ENCODE measurements at regions not wholly inside any gene's neighbourhood (a gene's known extent, or its start where the extent isn't known, plus 50 kb on each side); places are given as distances from the start of the nearest gene placed in this dataset.

DNA sequence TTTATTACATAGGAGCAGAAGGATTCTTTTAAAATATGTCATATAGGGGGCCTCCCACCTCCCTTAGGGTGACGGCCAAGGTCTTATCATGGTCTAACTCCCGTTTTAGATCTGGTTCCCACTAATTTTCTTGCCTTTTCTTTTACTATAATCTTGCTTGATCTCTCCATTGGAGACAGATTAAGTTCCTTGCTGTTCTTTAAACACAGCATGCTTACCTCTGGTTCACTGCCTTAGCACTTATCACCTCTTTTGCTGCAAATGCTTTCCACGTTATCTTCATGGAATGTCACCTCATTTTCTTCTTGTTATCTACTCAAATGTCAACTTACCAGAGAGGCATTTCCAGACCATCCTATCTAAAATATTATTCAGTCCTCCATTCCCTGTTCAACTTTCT, 1047.6 kb downstream of the TLE4 start:
- H3K27ac ChIP-seq (ENCODE audit: extremely low read depth, low read depth, low read length) = no peak overlapping the region
- FAIRE-seq = no peak
- H2AFZ ChIP-seq (ENCODE audit: low read depth, low read length) = no peak overlapping the region
- H3K9me3 ChIP-seq (replicated peaks; ENCODE audit: control insufficient read depth, insufficient read depth, low read depth, low read length) = no peaks in the 10 kb centered on the region
- no peaks in the 10 kb centered on the region for H3K79me2 ChIP-seq (ENCODE audit: control insufficient read depth, insufficient read depth, low read length)
- CTCF ChIA-PET (ENCODE audit: low intra/inter-chr PET ratio) = no interaction called here
- no peaks in the 10 kb centered on the region for H3K9me1 ChIP-seq (ENCODE audit: control insufficient read depth, insufficient read depth, low read length)
- H3K4me2 ChIP-seq (ENCODE audit: insufficient read depth, low read length) = no peak overlapping the region
- POLR2A ChIA-PET = no interaction called here
- no peak for ATAC-seq
- no TSS peak for BruUV-seq (replicated peaks)
- no peaks in the 10 kb centered on the region for H4K20me1 ChIP-seq (replicated peaks; ENCODE audit: control insufficient read depth, insufficient read depth, low read length)
- H3K4me1 ChIP-seq (replicated peaks in 1 of 2; ENCODE audit: control insufficient read depth in 2 of 2, insufficient read depth in 2 of 2, low read length in 2 of 2) = no peaks in the 10 kb centered on the region
- DNase-seq (ENCODE audit: extremely low read depth in 1 of 4, low spot score in 3 of 4) = no peak
- WGBS (ENCODE audit: insufficient coverage, low coverage, missing lambda C conversion rate) = 0% methylated on average over 3 of the region's 3 CpGs
- no peak overlapping the region for H3K4me3 ChIP-seq
- in situ Hi-C loops (cut with MboI) (no loop called here), intact Hi-C loops (cut with micrococcal nuclease) (no loop called here)
- TF ChIP-seq KAT8 (IDR thresholded peaks at IDR 0.05; ENCODE audit: low read depth) = no peak
- TF ChIP-seq CHD2 (IDR thresholded peaks at IDR 0.05; ENCODE audit: low read depth, low read length) = no peak
- TF ChIP-seq CCNT2 (IDR thresholded peaks at IDR 0.05; ENCODE audit: borderline replicate concordance, extremely low read depth, insufficient read length, low read depth, low read length) = no peak
- TF ChIP-seq CBFB (CRISPR knock-in tag; IDR thresholded peaks at IDR 0.05) = no peak
- TF ChIP-seq ZNF584 (CRISPR knock-in tag; IDR thresholded peaks at IDR 0.05; ENCODE audit: low read depth) = no peak
- TF ChIP-seq, protein P1, sequence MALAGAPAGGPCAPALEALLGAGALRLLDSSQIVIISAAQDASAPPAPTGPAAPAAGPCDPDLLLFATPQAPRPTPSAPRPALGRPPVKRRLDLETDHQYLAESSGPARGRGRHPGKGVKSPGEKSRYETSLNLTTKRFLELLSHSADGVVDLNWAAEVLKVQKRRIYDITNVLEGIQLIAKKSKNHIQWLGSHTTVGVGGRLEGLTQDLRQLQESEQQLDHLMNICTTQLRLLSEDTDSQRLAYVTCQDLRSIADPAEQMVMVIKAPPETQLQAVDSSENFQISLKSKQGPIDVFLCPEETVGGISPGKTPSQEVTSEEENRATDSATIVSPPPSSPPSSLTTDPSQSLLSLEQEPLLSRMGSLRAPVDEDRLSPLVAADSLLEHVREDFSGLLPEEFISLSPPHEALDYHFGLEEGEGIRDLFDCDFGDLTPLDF (CRISPR knock-in tag; IDR thresholded peaks at IDR 0.05) = no peak
- no peak for TF ChIP-seq ZKSCAN1 (IDR thresholded peaks at IDR 0.05; ENCODE audit: low read depth, low read length)
- TF ChIP-seq HEY1 (CRISPR knock-in tag; IDR thresholded peaks at IDR 0.05; ENCODE audit: borderline replicate concordance) = no peak
- TF ChIP-seq ZKSCAN3 (CRISPR knock-in tag; IDR thresholded peaks at IDR 0.05) = no peak
- TF ChIP-seq, protein P2, sequence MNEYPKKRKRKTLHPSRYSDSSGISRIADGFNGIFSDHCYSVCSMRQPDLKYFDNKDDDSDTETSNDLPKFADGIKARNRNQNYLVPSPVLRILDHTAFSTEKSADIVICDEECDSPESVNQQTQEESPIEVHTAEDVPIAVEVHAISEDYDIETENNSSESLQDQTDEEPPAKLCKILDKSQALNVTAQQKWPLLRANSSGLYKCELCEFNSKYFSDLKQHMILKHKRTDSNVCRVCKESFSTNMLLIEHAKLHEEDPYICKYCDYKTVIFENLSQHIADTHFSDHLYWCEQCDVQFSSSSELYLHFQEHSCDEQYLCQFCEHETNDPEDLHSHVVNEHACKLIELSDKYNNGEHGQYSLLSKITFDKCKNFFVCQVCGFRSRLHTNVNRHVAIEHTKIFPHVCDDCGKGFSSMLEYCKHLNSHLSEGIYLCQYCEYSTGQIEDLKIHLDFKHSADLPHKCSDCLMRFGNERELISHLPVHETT (CRISPR knock-in tag; conservative IDR thresholded peaks at IDR 0.05 in 1 of 2, IDR thresholded peaks at IDR 0.05 in 1 of 2) = no peak
- no peak for TF ChIP-seq FOS (IDR thresholded peaks at IDR 0.05; ENCODE audit: extremely low read depth, insufficient read length)
- TF ChIP-seq FOSL1 (tag; conservative IDR thresholded peaks at IDR 0.05) = no peak
- no peaks in the 10 kb centered on the region for H3K36me3 ChIP-seq (ENCODE audit: control insufficient read depth, insufficient read depth, low read length)
- no peaks in the 10 kb centered on the region for H3K27me3 ChIP-seq (ENCODE audit: control insufficient read depth in 2 of 2, insufficient read depth in 2 of 2, low read length in 2 of 2)
- no peak overlapping the region for H3K9ac ChIP-seq (ENCODE audit: insufficient read depth in 1 of 2, low read depth in 2 of 2, low read length in 2 of 2)
